K562 (cell line): ENCODE measurements at regions not wholly inside any gene's neighbourhood (a gene's known extent, or its start where the extent isn't known, plus 50 kb on each side); places are given as distances from the start of the nearest gene placed in this dataset.

Experiments used
- ATAC-seq: fragments of 200-7000 bp; cut with Tn5 transposase; 3 replicates; pipeline ENCODE4 v1.9.1; 2020; ENCODE audit warnings: moderate library complexity
- BruUV-seq: library from RNA; stranded (reverse); fragments of 400-500 nt; replicated peaks from 2 replicates; lab custom pipeline; 2021; lab: Mats Ljungman, UMichigan
- CTCF ChIA-PET: fragments of 300-600 bp; formaldehyde crosslinking; extraction: SDS; loops from one replicate; lab custom pipeline; 2021; ENCODE audit warnings: low intra/inter-chr PET ratio; lab: Yijun Ruan, JAX
- POLR2A ChIA-PET: fragments of 300-600, 350-650 bp; sonication (Branson Sonifier 250); formaldehyde crosslinking; extraction: SDS; loops from one replicate; lab custom pipeline; 2021; ENCODE audit warnings: antibody characterized with exemption, inconsistent platforms; lab: Yijun Ruan, JAX
- DNase-seq, 4 experiments: peaks; one replicate each; pipeline versions ENCODE4 v3.0.0 to v3.0.0-alpha.2; 2011 to 2018; ENCODE audit warnings: low spot score in 3 of 4, mixed read lengths in 3 of 4; ENCODE audit errors: extremely low read depth in 1 of 4
- FAIRE-seq: peaks from 2 replicates; lab custom pipeline; 2011; peaks lifted over from hg19 to GRCh38; lab: Jason Lieb, UNC
- H2AFZ ChIP-seq: 2 replicates; pipeline ENCODE4 v1.6.0; 2011; ENCODE audit warnings: low read depth, low read length, control low read depth, inconsistent platforms
- H3K27ac ChIP-seq: fragments of 200-600 bp; 3 replicates; pipeline ENCODE4 v1.8.0; 2011; ENCODE audit warnings: low read depth, mild to moderate bottlenecking, control low read depth, inconsistent platforms, low read length, moderate library complexity, mixed read lengths; ENCODE audit errors: extremely low read depth
- H3K27me3 ChIP-seq, 2 experiments: fragments of 300-600 bp in 1 of 2; 2 replicates in 1 of 2; 3 replicates in 1 of 2; pipeline versions ENCODE4 v1.6.0 to v1.8.0; 2011; ENCODE audit warnings: inconsistent platforms in 2 of 2, low read length in 2 of 2, mild to moderate bottlenecking in 1 of 2, mixed read lengths in 1 of 2, moderate library complexity in 1 of 2; ENCODE audit not compliant: control insufficient read depth in 2 of 2, insufficient read depth in 2 of 2
- H3K36me3 ChIP-seq: fragments of 300-600 bp; 3 replicates; pipeline ENCODE4 v1.8.0; 2011; ENCODE audit warnings: mild to moderate bottlenecking, low read length, inconsistent platforms; ENCODE audit not compliant: control insufficient read depth, insufficient read depth
- H3K4me1 ChIP-seq, 2 experiments: fragments of 200-600 bp in 1 of 2; replicated peaks in 1 of 2; 2 replicates in 1 of 2; 3 replicates in 1 of 2; pipeline versions ENCODE4 v1.5.1 to v1.8.0; 2011; ENCODE audit warnings: inconsistent platforms in 2 of 2, low read length in 2 of 2, mild to moderate bottlenecking in 1 of 2, mixed read lengths in 1 of 2, moderate library complexity in 1 of 2; ENCODE audit not compliant: control insufficient read depth in 2 of 2, insufficient read depth in 2 of 2
- H3K4me2 ChIP-seq: 2 replicates; pipeline ENCODE4 v1.6.1; 2011; ENCODE audit warnings: low read length, control low read depth, inconsistent platforms, mixed read lengths; ENCODE audit not compliant: insufficient read depth
- H3K4me3 ChIP-seq: fragments of 200-600 bp; sonication (generic), shearing (Covaris generic); 2 replicates; pipeline ENCODE4 v1.5.1; 2016; ENCODE audit warnings: control low read depth, inconsistent platforms
- H3K79me2 ChIP-seq: fragments of 200-600 bp; 3 replicates; pipeline ENCODE4 v1.8.0; 2011; ENCODE audit warnings: low read length, inconsistent platforms; ENCODE audit not compliant: control insufficient read depth, insufficient read depth
- H3K9ac ChIP-seq, 2 experiments: 2 replicates each; pipeline versions ENCODE4 v1.6.0 to v1.6.1; 2011; ENCODE audit warnings: low read depth in 2 of 2, low read length in 2 of 2, control low read depth in 1 of 2, inconsistent platforms in 1 of 2, mild to moderate bottlenecking in 1 of 2, mixed read lengths in 1 of 2; ENCODE audit not compliant: insufficient read depth in 1 of 2
- H3K9me1 ChIP-seq: one replicate; pipeline ENCODE4 v1.6.0; 2011; ENCODE audit warnings: inconsistent platforms, mild to moderate bottlenecking, low read length, moderate library complexity; ENCODE audit not compliant: control insufficient read depth, insufficient read depth
- H3K9me3 ChIP-seq: replicated peaks from 2 replicates; pipeline ENCODE4 v1.5.1; 2011; ENCODE audit warnings: low read depth, low read length, inconsistent platforms; ENCODE audit not compliant: control insufficient read depth, insufficient read depth
- H4K20me1 ChIP-seq: replicated peaks from 2 replicates; pipeline ENCODE4 v1.6.1; 2011; ENCODE audit warnings: low read length, inconsistent platforms, mixed read lengths; ENCODE audit not compliant: control insufficient read depth, insufficient read depth
- ATF4 ChIP-seq: fragments of 450-650 bp; formaldehyde crosslinking; IDR thresholded peaks from 2 replicates; pipeline ENCODE4 v1.4.0; 2022; ENCODE audit warnings: mild to moderate bottlenecking, moderate library complexity
- BRF1 ChIP-seq: IDR thresholded peaks from 3 replicates; pipeline ENCODE4 v1.6.1; 2011; ENCODE audit warnings: borderline replicate concordance, mild to moderate bottlenecking; ENCODE audit not compliant: insufficient read length; ENCODE audit errors: extremely low read depth
- C11orf30 ChIP-seq: fragments of 450-650 bp; IDR thresholded peaks from 2 replicates; pipeline ENCODE4 v1.6.1; 2016; ENCODE audit warnings: low read depth, mild to moderate bottlenecking
- CREBBP ChIP-seq: IDR thresholded peaks from one replicate; pipeline ENCODE4 v1.6.1; 2012; ENCODE audit warnings: low read depth, mild to moderate bottlenecking, control low read depth, inconsistent platforms, low read length
- GATAD2B ChIP-seq: fragments of 450-650 bp; IDR thresholded peaks from 2 replicates; pipeline ENCODE4 v1.6.1; 2017; ENCODE audit warnings: mild to moderate bottlenecking, borderline replicate concordance
- KDM5B ChIP-seq: fragments of 200-600 bp; sonication (generic); IDR thresholded peaks from 2 replicates; pipeline ENCODE4 v1.6.1; 2012; ENCODE audit warnings: low read depth, mild to moderate bottlenecking, moderate library complexity, low read length, control low read depth, inconsistent platforms; ENCODE audit not compliant: insufficient replicate concordance
- MAFF ChIP-seq: IDR thresholded peaks from 2 replicates; pipeline ENCODE4 v1.6.1; 2012; ENCODE audit warnings: low read length, improper control_type of control experiment
- MAFG ChIP-seq: fragments of 450-650 bp; conservative IDR thresholded peaks from 2 replicates; pipeline ENCODE4 v1.6.1; 2016; ENCODE audit warnings: missing genetic modification characterization, missing compliant biosample characterization
- MAFK ChIP-seq: IDR thresholded peaks from 2 replicates; pipeline ENCODE4 v1.6.1; 2011; ENCODE audit warnings: low read length, improper control_type of control experiment
- MCM5 ChIP-seq: fragments of 450-650 bp; IDR thresholded peaks from 2 replicates; pipeline ENCODE4 v1.6.1; 2016; ENCODE audit warnings: low read depth
- NCOR1 ChIP-seq: fragments of 450-650 bp; IDR thresholded peaks from 2 replicates; pipeline ENCODE4 v1.6.1; 2016; ENCODE audit warnings: mild to moderate bottlenecking, moderate library complexity
- RB1 ChIP-seq: fragments of 450-650 bp; IDR thresholded peaks from 2 replicates; pipeline ENCODE4 v1.6.1; 2017; ENCODE audit warnings: low read depth, mild to moderate bottlenecking
- RBM17 ChIP-seq: fragments of 200-400 bp; formaldehyde crosslinking; IDR thresholded peaks from 2 replicates; pipeline ENCODE4 v1.6.1; 2017; ENCODE audit warnings: low read depth, mild to moderate bottlenecking, low read length, borderline replicate concordance
- SETDB1 ChIP-seq: IDR thresholded peaks from one replicate; pipeline ENCODE4 v1.6.1; 2012; ENCODE audit warnings: low read length, control low read depth, inconsistent platforms
- THAP7 ChIP-seq: fragments of 250-450 bp; sonication (Bioruptor Pico); IDR thresholded peaks from 2 replicates; pipeline ENCODE4 v1.5.0; 2021
- TSC22D4 ChIP-seq: fragments of 450-650 bp; IDR thresholded peaks from 2 replicates; pipeline ENCODE4 v1.6.1; 2016; ENCODE audit warnings: missing genetic modification characterization, missing biosample characterization, control low read depth
- ZNF232 ChIP-seq: sonication (generic); formaldehyde crosslinking; IDR thresholded peaks from 2 replicates; pipeline ENCODE4 v1.8.0; 2022; ENCODE audit warnings: mild to moderate bottlenecking, missing genetic modification reagents
- ZNF316 ChIP-seq: fragments of 450-650 bp; IDR thresholded peaks from 2 replicates; pipeline ENCODE4 v1.6.1; 2016
- ZNF699 ChIP-seq: fragments of 250-450 bp; sonication (Bioruptor Pico); IDR thresholded peaks from 2 replicates; pipeline ENCODE4 v1.8.0; 2021; ENCODE audit warnings: mild to moderate bottlenecking, moderate library complexity; ENCODE audit not compliant: insufficient replicate concordance
- ZNF785 ChIP-seq: fragments of 250-450 bp; sonication (Bioruptor Pico); IDR thresholded peaks from 2 replicates; pipeline ENCODE4 v1.4.0; 2020; ENCODE audit warnings: mild to moderate bottlenecking
- WGBS: fragments of 100-300 bp; shearing (Covaris generic); methylation state at CpG from one replicate; pipeline ENCODE4 v1.1.6; 2016; ENCODE audit warnings: low coverage, mixed read lengths; ENCODE audit not compliant: insufficient coverage; ENCODE audit errors: missing lambda C conversion rate; 5-methylcytosine and 5-hydroxymethylcytosine counted together
- in situ Hi-C: fragments of 300-500 bp; cut with MboI; formaldehyde crosslinking; loops from 4 replicates; pipeline ENCODE4 v1.15.0; 2018; ENCODE audit warnings: inconsistent platforms, mixed read lengths
- intact Hi-C: fragments of 100-400 bp; cut with micrococcal nuclease; formaldehyde crosslinking; loops from 2 replicates; pipeline ENCODE4 v1.14.2; 2022

DNA sequence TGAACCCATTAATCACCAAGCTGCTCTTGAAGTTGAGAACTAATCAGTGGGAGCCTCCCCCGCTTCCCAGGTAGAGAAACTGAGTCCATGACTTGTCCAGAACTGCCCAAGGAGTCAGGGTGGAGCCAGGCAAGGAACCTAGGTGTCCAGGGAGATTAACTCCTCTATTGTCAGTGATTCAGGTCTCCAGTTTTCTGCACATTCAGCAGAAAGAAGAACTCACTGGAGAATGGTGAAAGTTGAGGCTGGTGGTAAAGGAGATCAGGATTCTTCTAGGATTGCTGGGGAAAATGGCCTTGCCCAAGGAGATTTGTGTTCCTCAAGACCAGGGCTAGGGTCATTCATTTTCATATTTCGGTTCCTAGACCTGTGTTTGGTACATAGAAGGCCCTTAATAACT lies 87.2 kb upstream of the CISTR start:
- BruUV-seq, result no TSS peak
- TF ChIP-seq KDM5B (no peak), BRF1 (no peak), ATF4 (CRISPR knock-in tag) (no peak), ZNF699 (CRISPR knock-in tag) (no peak), C11orf30 (peak; percentile 76), GATAD2B (no peak), NCOR1 (no peak), TSC22D4 (tag) (no peak), MAFK (peak; percentile 61), RB1 (no peak), CREBBP (no peak), ZNF232 (no peak), ZNF785 (CRISPR knock-in tag) (no peak), SETDB1 (no peak), THAP7 (CRISPR knock-in tag) (no peak), ZNF316 (peak; percentile 84), MAFG (tag) (peak; percentile 75), RBM17 (no peak), MCM5 (no peak), MAFF (peak; percentile 71)

More for the DNA sequence above, 87.2 kb upstream of the CISTR start:
- in situ Hi-C loops (no loop called here), intact Hi-C loops (no loop called here)
- Histone ChIP-seq H3K27me3 (peaks cover 3 to 14% of the 10 kb centered on the region in 2 experiments; a peak in 2 of 5 replicates), H3K36me3 (no peaks in the 10 kb centered on the region), H2AFZ (no peak overlapping the region), H3K9me3 (no peaks in the 10 kb centered on the region), H3K4me1 (no peaks in the 10 kb centered on the region), H3K4me2 (no peak overlapping the region), H3K79me2 (no peaks in the 10 kb centered on the region), H3K27ac (no peak overlapping the region), H4K20me1 (no peaks in the 10 kb centered on the region), H3K4me3 (no peak overlapping the region), H3K9me1 (no peaks in the 10 kb centered on the region), H3K9ac (no peak overlapping the region)
- no peak for FAIRE-seq
- WGBS, result 0% methylated on average over 2 of the region's 2 CpGs
- CTCF ChIA-PET, result no interaction called here
- no peak for DNase-seq
- POLR2A ChIA-PET, result interaction anchor here (0.6 to 1.4 kb wide), 3 partner anchors 12 to 32 kb away, joined by 3 read pairs; no protein-coding TSS in a partner anchor
- no peak for ATAC-seq
